ENCODE measurements at regions not wholly inside any gene's neighbourhood (a gene's known extent, or its start where the extent isn't known, plus 50 kb on each side); places are given as distances from the start of the nearest gene placed in this dataset.
"Not testable (repeated sequence)": the region's sequence is repeated elsewhere in the genome, so short reads cannot be mapped to it uniquely, and the experiment has no call there.

- not testable (repeated sequence) for TF ChIP-seq CTCF (conservative IDR thresholded peaks at IDR 0.05; ENCODE audit: low read length); EZH2phosphoT487 (IDR thresholded peaks at IDR 0.05; ENCODE audit: borderline replicate concordance)
Observed at GRCh38 chr17:70525035-70525434, 355.7 kb downstream of the KCNJ2 start.

All from Loucy (cell line).